PC-3 (cell line): ENCODE measurements at regions not wholly inside any gene's neighbourhood (a gene's known extent, or its start where the extent isn't known, plus 50 kb on each side); places are given as distances from the start of the nearest gene placed in this dataset.

Experiments
- ATAC-seq: fragments of 200-7000 bp; cut with Tn5 transposase; 2 replicates; pipeline ENCODE4 v1.9.1; 2020; ENCODE audit warnings: mild to moderate bottlenecking, moderate library complexity
- BruUV-seq: library from RNA; stranded (reverse); fragments of 400-500 nt; replicated peaks from 2 replicates; lab custom pipeline; 2021; lab: Mats Ljungman, UMichigan
- CTCF ChIA-PET: fragments of 300-600 bp; sonication (Branson Sonifier 250); formaldehyde crosslinking; loops from one replicate; lab custom pipeline; 2022; ENCODE audit warnings: antibody characterized with exemption; lab: Charles Lee
- POLR2A ChIA-PET: fragments of 300-600 bp; sonication (Branson Sonifier 250); formaldehyde crosslinking; loops from one replicate; lab custom pipeline; 2022; ENCODE audit warnings: antibody characterized with exemption; ENCODE audit not compliant: unreplicated experiment; lab: Charles Lee
- DNase-seq: peaks from one replicate; pipeline ENCODE4 v3.0.0-alpha.2; 2015
- H2AFZ ChIP-seq: fragments of 300-600 bp; sonication (generic); 2 replicates; pipeline ENCODE4 v1.6.0; 2016; ENCODE audit warnings: antibody characterized with exemption, low read length
- H3F3A ChIP-seq: fragments of 300-600 bp; sonication (generic); one replicate; pipeline ENCODE4 v1.6.0; 2017; ENCODE audit warnings: antibody characterized with exemption, low read length, control low read depth, mild to moderate bottlenecking; ENCODE audit not compliant: unreplicated experiment
- H3K27ac ChIP-seq: fragments of 300-600 bp; sonication (generic); 2 replicates; pipeline ENCODE4 v1.5.1; 2016; ENCODE audit warnings: mild to moderate bottlenecking, low read length
- H3K27me3 ChIP-seq: fragments of 300-600 bp; sonication (generic); 2 replicates; pipeline ENCODE4 v1.6.1; 2016; ENCODE audit warnings: low read length, mixed read lengths
- H3K36me3 ChIP-seq: fragments of 300-600 bp; sonication (generic); 2 replicates; pipeline ENCODE4 v1.6.1; 2016; ENCODE audit warnings: low read depth, mixed run types, low read length, mixed read lengths
- H3K4me1 ChIP-seq: fragments of 300-600 bp; sonication (generic); 2 replicates; pipeline ENCODE4 v1.5.1; 2016; ENCODE audit warnings: low read length; ENCODE audit not compliant: insufficient read depth
- H3K4me2 ChIP-seq: fragments of 300-600 bp; sonication (generic); 2 replicates; pipeline ENCODE4 v1.6.0; 2016; ENCODE audit warnings: low read length
- H3K4me3 ChIP-seq: fragments of 300-600 bp; sonication (generic); 2 replicates; pipeline ENCODE4 v1.5.1; 2016; ENCODE audit warnings: mild to moderate bottlenecking, low read length, mixed read lengths
- H3K79me2 ChIP-seq: fragments of 300-600 bp; sonication (generic); 2 replicates; pipeline ENCODE4 v1.6.1; 2017; ENCODE audit warnings: low read length, mixed read lengths
- H3K9ac ChIP-seq: fragments of 300-600 bp; sonication (generic); 2 replicates; pipeline ENCODE4 v1.6.0; 2016; ENCODE audit warnings: mild to moderate bottlenecking, low read length
- H3K9me2 ChIP-seq: fragments of 300-600 bp; sonication (generic); replicated peaks from 2 replicates; pipeline ENCODE4 v1.6.1; 2016; ENCODE audit warnings: mixed run types, low read length, mixed read lengths
- H3K9me3 ChIP-seq: fragments of 300-600 bp; sonication (generic); 2 replicates; pipeline ENCODE4 v1.6.1; 2016; ENCODE audit warnings: low read length, mixed read lengths
- H4K20me1 ChIP-seq: fragments of 300-600 bp; sonication (generic); 2 replicates; pipeline ENCODE4 v1.6.1; 2016; ENCODE audit warnings: low read length, mixed read lengths
- CTCF ChIP-seq: fragments of 300-600 bp; sonication (generic); conservative IDR thresholded peaks from 2 replicates; pipeline ENCODE4 v1.5.1; 2017; ENCODE audit warnings: antibody characterized with exemption, low read depth, mild to moderate bottlenecking, low read length
- EZH2 ChIP-seq: fragments of 300-600 bp; sonication (generic); IDR thresholded peaks from one replicate; pipeline ENCODE4 v1.6.1; 2017; ENCODE audit warnings: antibody characterized with exemption, mild to moderate bottlenecking, low read length; ENCODE audit not compliant: unreplicated experiment
- EZH2phosphoT487 ChIP-seq: fragments of 300-600 bp; sonication (generic); IDR thresholded peaks from 2 replicates; pipeline ENCODE4 v1.6.1; 2018; ENCODE audit warnings: mild to moderate bottlenecking, antibody characterized with exemption, low read length, borderline replicate concordance
- intact Hi-C: fragments of 100-400 bp; cut with micrococcal nuclease; formaldehyde crosslinking; loops from 2 replicates; pipeline ENCODE4 v1.9.0; 2023

GRCh38 chr6:8194490-8194889 lies 92.1 kb upstream of the EEF1E1 start:
- H3K9me2 ChIP-seq = no peaks in the 10 kb centered on the region
- no peak overlapping the region for H3K4me3 ChIP-seq
- no peaks in the 10 kb centered on the region for H3F3A ChIP-seq
- H3K4me1 ChIP-seq = no peaks in the 10 kb centered on the region
- TF ChIP-seq CTCF = no peak
- no peak for TF ChIP-seq EZH2phosphoT487
- intact Hi-C loops = no loop called here
- no TSS peak for BruUV-seq
- DNase-seq (no peak), ATAC-seq (no peak)
- no peaks in the 10 kb centered on the region for H4K20me1 ChIP-seq
- H3K27me3 ChIP-seq = peaks cover 56% of the 10 kb centered on the region
- POLR2A ChIA-PET = no interaction called here
- no peaks in the 10 kb centered on the region for H3K36me3 ChIP-seq
- CTCF ChIA-PET = no interaction called here
- H3K79me2 ChIP-seq = no peaks in the 10 kb centered on the region
- no peak overlapping the region for H3K9ac ChIP-seq
- H3K9me3 ChIP-seq = no peaks in the 10 kb centered on the region
- H3K27ac ChIP-seq = no peak overlapping the region
- H2AFZ ChIP-seq = no peak overlapping the region
- no peak overlapping the region for H3K4me2 ChIP-seq

GRCh38 chr6:8193541-8193940 lies 91.2 kb upstream of the EEF1E1 start:
- Histone ChIP-seq H3K36me3 (no peaks in the 10 kb centered on the region), H3K27ac (no peak overlapping the region), H3K79me2 (no peaks in the 10 kb centered on the region), H2AFZ (no peak overlapping the region), H3K9me2 (no peaks in the 10 kb centered on the region), H3K4me3 (no peak overlapping the region), H4K20me1 (no peaks in the 10 kb centered on the region), H3K9me3 (no peaks in the 10 kb centered on the region), H3K4me1 (no peaks in the 10 kb centered on the region), H3K4me2 (no peak overlapping the region), H3K27me3 (peaks cover 61% of the 10 kb centered on the region), H3K9ac (no peak overlapping the region), H3F3A (no peaks in the 10 kb centered on the region)
- ATAC-seq = no peak
- ChIA-PET POLR2A (no interaction called here), CTCF (no interaction called here)
- TF ChIP-seq EZH2 (no peak), CTCF (no peak), EZH2phosphoT487 (no peak)
- intact Hi-C loops = no loop called here
- BruUV-seq = no TSS peak
- DNase-seq = no peak

GRCh38 chr6:8192597-8192996 lies 90.2 kb upstream of the EEF1E1 start:
- no peaks in the 10 kb centered on the region for H3K79me2 ChIP-seq
- no peak overlapping the region for H3K27ac ChIP-seq
- no peaks in the 10 kb centered on the region for H3K9me3 ChIP-seq
- H3K4me3 ChIP-seq = no peak overlapping the region
- H3K4me2 ChIP-seq = no peak overlapping the region
- no peak overlapping the region for H3K9ac ChIP-seq
- no peaks in the 10 kb centered on the region for H3K9me2 ChIP-seq
- H2AFZ ChIP-seq = no peak overlapping the region
- intact Hi-C loops = no loop called here
- CTCF ChIA-PET = no interaction called here
- no peaks in the 10 kb centered on the region for H3F3A ChIP-seq
- no peaks in the 10 kb centered on the region for H3K36me3 ChIP-seq
- no peaks in the 10 kb centered on the region for H3K4me1 ChIP-seq
- H3K27me3 ChIP-seq = peaks cover 70% of the 10 kb centered on the region
- TF ChIP-seq CTCF (no peak), EZH2 (no peak), EZH2phosphoT487 (no peak)
- no peak for ATAC-seq
- no peak for DNase-seq
- BruUV-seq = no TSS peak
- POLR2A ChIA-PET = no interaction called here
- no peaks in the 10 kb centered on the region for H4K20me1 ChIP-seq
